ENCODE measurements at regions not wholly inside any gene's neighbourhood (a gene's known extent, or its start where the extent isn't known, plus 50 kb on each side); places are given as distances from the start of the nearest gene placed in this dataset.

GRCh38 chr2:196224756-196225155 lies 53.4 kb upstream of the STK17B start:
- no peak for DNase-seq (ENCODE audit: low read depth, low spot score)

GRCh38 chr2:196225213-196225612 lies 53.8 kb upstream of the STK17B start:
- no peak for DNase-seq (ENCODE audit: low read depth, low spot score)

GRCh38 chr2:196226058-196226706 lies 54.8 kb upstream of the STK17B start:
- no peak for DNase-seq (ENCODE audit: low read depth, low spot score)

- no peak for DNase-seq (ENCODE audit: low read depth, low spot score)
Measured at GRCh38 chr2:196226707-196227065, 55.3 kb upstream of the STK17B start.

GRCh38 chr2:196229013-196229412 lies 57.6 kb upstream of the STK17B start:
- DNase-seq (ENCODE audit: low read depth, low spot score), result no peak

GRCh38 chr2:196230061-196230854 lies 58.9 kb upstream of the STK17B start:
- no peak for DNase-seq (ENCODE audit: low read depth, low spot score)

- no peak for DNase-seq (ENCODE audit: low read depth, low spot score)
Measured at GRCh38 chr2:196233021-196233804, 61.8 kb upstream of the STK17B start.

- no peak for DNase-seq (ENCODE audit: low read depth, low spot score)
Measured at GRCh38 chr2:196233805-196234475, 62.6 kb upstream of the STK17B start.

- no peak for DNase-seq (ENCODE audit: low read depth, low spot score)
Measured at GRCh38 chr2:196234672-196235071, 63.3 kb upstream of the STK17B start.

GRCh38 chr2:196238836-196239380 lies 67.5 kb upstream of the STK17B start:
- no peak for DNase-seq (ENCODE audit: low read depth, low spot score)

GRCh38 chr2:196239622-196240587 lies 68.5 kb upstream of the STK17B start:
- DNase-seq (ENCODE audit: low read depth, low spot score), result peak; percentile 8

- DNase-seq (ENCODE audit: low read depth, low spot score), result no peak
Measured at GRCh38 chr2:196241175-196241574, 69.8 kb upstream of the STK17B start.

- DNase-seq (ENCODE audit: low read depth, low spot score), result no peak
Measured at GRCh38 chr2:196242131-196242620, 70.8 kb upstream of the STK17B start.

GRCh38 chr2:196244516-196244915 lies 73.1 kb upstream of the STK17B start:
- no peak for DNase-seq (ENCODE audit: low read depth, low spot score)

GRCh38 chr2:196244966-196245365 lies 73.6 kb upstream of the STK17B start:
- no peak for DNase-seq (ENCODE audit: low read depth, low spot score)

GRCh38 chr2:196245378-196246140 lies 74.2 kb upstream of the STK17B start:
- no peak for DNase-seq (ENCODE audit: low read depth, low spot score)

GRCh38 chr2:196247114-196247975 lies 76.0 kb upstream of the STK17B start:
- DNase-seq (ENCODE audit: low read depth, low spot score), result no peak

GRCh38 chr2:196247976-196248280 lies 76.5 kb upstream of the STK17B start:
- DNase-seq (ENCODE audit: low read depth, low spot score), result no peak

Measured in ELF-1 (cell line).